ENCODE measurements at regions not wholly inside any gene's neighbourhood (a gene's known extent, or its start where the extent isn't known, plus 50 kb on each side); places are given as distances from the start of the nearest gene placed in this dataset.

GRCh38 chr20:52290569-52290968 is 99.0 kb upstream of the ZFP64 start:
- no peak for TF ChIP-seq CTCF (IDR thresholded peaks at IDR 0.05; ENCODE audit: low read depth, low read length, missing control alignments)
- no peak overlapping the region for H3K4me3 ChIP-seq (replicated peaks; ENCODE audit: low read depth, low read length)
- no peak for DNase-seq (ENCODE audit: extremely low read depth, low read depth)

DNA sequence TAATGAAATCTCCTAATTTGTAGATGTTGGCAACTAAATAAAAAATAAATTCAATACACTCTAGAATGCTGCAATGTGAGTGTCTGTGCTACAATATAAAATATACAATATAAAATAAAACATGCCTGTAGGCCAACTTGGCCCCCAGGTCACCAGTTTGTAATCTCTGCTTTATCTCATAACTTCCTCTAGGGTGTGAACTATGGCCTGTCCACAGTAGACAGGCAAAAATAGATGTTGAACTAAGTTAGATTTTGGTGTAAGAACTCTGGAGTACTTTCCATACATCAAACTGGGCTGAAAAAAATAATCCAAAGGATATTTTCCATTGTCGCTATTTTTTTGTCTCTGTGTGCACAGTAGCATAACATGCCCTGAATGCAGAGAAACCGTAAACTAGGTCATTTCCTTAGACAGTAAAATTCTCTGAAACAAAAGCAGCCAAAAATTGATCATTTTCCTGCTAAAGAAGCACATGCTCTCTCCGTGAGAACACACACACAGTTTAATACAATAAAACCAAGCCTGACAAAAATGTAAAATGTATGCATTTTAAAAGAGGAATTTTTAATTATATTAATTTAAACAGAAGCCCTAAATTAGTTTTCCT is 98.5 kb upstream of the ZFP64 start:
- H3K4me3 ChIP-seq (replicated peaks; ENCODE audit: low read depth, low read length) = no peak overlapping the region
- DNase-seq (ENCODE audit: extremely low read depth, low read depth) = no peak
- no peak for TF ChIP-seq CTCF (IDR thresholded peaks at IDR 0.05; ENCODE audit: low read depth, low read length, missing control alignments)

GRCh38 chr20:52280407-52280806 is 88.8 kb upstream of the ZFP64 start:
- DNase-seq (ENCODE audit: extremely low read depth, low read depth) = no peak
- no peak overlapping the region for H3K4me3 ChIP-seq (replicated peaks; ENCODE audit: low read depth, low read length)
- no peak for TF ChIP-seq CTCF (IDR thresholded peaks at IDR 0.05; ENCODE audit: low read depth, low read length, missing control alignments)

DNA sequence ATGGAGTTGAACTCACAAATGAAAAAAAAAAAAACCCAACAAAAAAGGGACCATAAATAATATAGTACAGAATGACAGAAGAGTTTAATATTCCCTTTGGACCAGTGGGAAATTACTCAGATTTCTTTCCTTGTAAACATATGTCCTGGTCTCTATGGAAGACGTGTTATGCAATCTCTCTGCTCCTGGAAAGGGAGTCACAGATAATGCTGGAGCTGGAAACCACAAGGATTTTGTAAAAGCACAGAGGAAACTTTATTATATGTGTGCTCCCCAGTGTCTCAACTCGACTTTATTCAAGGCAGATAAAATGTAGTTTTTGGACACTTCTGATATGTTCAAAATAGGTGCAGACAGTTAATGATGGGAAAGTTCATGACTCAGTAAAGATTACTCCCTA is 88.1 kb upstream of the ZFP64 start:
- no peak overlapping the region for H3K4me3 ChIP-seq (replicated peaks; ENCODE audit: low read depth, low read length)
- DNase-seq (ENCODE audit: extremely low read depth, low read depth) = no peak
- TF ChIP-seq CTCF (IDR thresholded peaks at IDR 0.05; ENCODE audit: low read depth, low read length, missing control alignments) = no peak

DNA sequence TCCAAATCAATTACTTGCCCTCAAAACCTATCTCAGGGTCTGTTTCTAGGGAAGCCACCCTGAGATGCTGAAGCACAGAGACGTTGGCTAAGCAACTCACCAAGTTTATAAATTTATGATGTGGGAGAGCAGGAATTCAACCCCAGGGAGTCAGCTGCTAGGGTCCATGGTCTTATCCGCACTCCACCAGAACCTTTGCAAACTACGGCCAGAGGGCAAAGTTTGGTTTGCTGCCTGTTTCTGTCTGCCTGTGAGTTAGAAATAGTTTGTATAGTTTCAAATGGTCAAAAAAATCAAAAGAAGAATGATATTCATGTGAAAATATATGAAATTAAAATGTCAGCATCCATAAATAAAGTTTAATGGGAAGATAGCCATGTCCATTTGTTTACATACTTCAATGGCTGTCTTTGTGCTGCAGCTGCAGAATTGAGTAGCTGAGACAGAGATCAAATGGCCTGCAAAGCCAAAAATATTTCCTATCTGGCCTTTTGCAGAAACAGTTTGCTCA is 83.7 kb upstream of the ZFP64 start:
- TF ChIP-seq CTCF (IDR thresholded peaks at IDR 0.05; ENCODE audit: low read depth, low read length, missing control alignments) = no peak
- no peak for DNase-seq (ENCODE audit: extremely low read depth, low read depth)
- no peak overlapping the region for H3K4me3 ChIP-seq (replicated peaks; ENCODE audit: low read depth, low read length)

DNA sequence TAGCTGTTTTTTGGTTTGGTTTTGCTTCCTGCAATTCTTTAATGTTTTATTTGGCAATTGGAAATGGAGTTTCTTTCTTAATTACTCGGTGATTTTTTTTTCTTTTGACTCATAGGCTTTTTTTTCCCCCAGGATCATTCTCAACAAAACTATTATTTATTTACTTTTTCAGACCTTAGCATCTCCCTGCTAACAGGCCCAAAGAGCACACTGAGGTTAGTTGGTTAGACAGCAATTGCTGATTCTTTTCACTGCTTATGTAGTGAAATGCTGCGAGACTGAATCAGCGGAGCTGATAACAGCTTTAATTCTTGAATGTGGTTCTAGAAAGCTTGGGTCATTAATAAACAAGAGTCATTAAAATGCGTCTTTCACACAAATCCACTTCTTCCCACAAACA is 79.1 kb upstream of the ZFP64 start:
- no peak overlapping the region for H3K4me3 ChIP-seq (replicated peaks; ENCODE audit: low read depth, low read length)
- DNase-seq (ENCODE audit: extremely low read depth, low read depth) = no peak
- no peak for TF ChIP-seq CTCF (IDR thresholded peaks at IDR 0.05; ENCODE audit: low read depth, low read length, missing control alignments)

Measured in HFF-Myc (cell line).